Ascending aorta (tissue), 2 donors: ENCODE measurements at regions not wholly inside any gene's neighbourhood (a gene's known extent, or its start where the extent isn't known, plus 50 kb on each side); places are given as distances from the start of the nearest gene placed in this dataset.

Experiments
- DNase-seq, 2 donors: peaks; one replicate each; pipeline ENCODE4 v3.0.0-alpha.2; 2019; ENCODE audit warnings: low spot score in 2 of 2
- H3K27ac ChIP-seq, 2 donors: fragments of 200-600 bp; sonication (generic); one replicate each; pipeline ENCODE4 v1.5.1; 2016 to 2017; ENCODE audit warnings: mild to moderate bottlenecking in 1 of 2
- H3K27me3 ChIP-seq: fragments of 200-600 bp; sonication (generic); one replicate; pipeline ENCODE4 v1.5.1; 2017
- H3K36me3 ChIP-seq, 2 donors: fragments of 200-600 bp; sonication (generic); one replicate each; pipeline ENCODE4 v1.5.1; 2016
- H3K4me1 ChIP-seq, 2 donors: fragments of 200-600 bp; sonication (generic); one replicate each; pipeline ENCODE4 v1.5.1; 2016 to 2017; ENCODE audit warnings: mild to moderate bottlenecking in 1 of 2
- H3K4me3 ChIP-seq, 2 donors: fragments of 200-600 bp; sonication (generic); one replicate each; pipeline ENCODE4 v1.5.1; 2016 to 2017; ENCODE audit warnings: mild to moderate bottlenecking in 1 of 2
- H3K9me3 ChIP-seq, 2 donors: fragments of 200-600 bp; sonication (generic); one replicate each; pipeline ENCODE4 v1.5.1; 2016
- CTCF ChIP-seq, 3 experiments: fragments of 200-600 bp in 2 of 3; fragments of 450-650 bp in 1 of 3; sonication (generic) in 2 of 3; IDR thresholded peaks; one replicate each; pipeline ENCODE4 v1.5.1; 2016 to 2019; ENCODE audit warnings: antibody characterized with exemption in 3 of 3, mild to moderate bottlenecking in 1 of 3, moderate library complexity in 1 of 3
- intact Hi-C: fragments of 100-400 bp; cut with DNase I; formaldehyde crosslinking; loops from one replicate; pipeline ENCODE4 v1.15.1; 2023

GRCh38 chr14:97073622-97074021 lies 276.4 kb downstream of the VRK1 start:
- Histone ChIP-seq H3K9me3 (no peaks in the 10 kb centered on the region), H3K27me3 (no peaks in the 10 kb centered on the region), H3K4me1 (no peaks in the 10 kb centered on the region), H3K36me3 (no peaks in the 10 kb centered on the region), H3K27ac (no peak overlapping the region), H3K4me3 (no peak overlapping the region)
- no peak for TF ChIP-seq CTCF (IDR thresholded peaks at IDR 0.05)
- DNase-seq, result no peak
- intact Hi-C loops, result no loop called here

GRCh38 chr14:97074456-97074855 lies 277.3 kb downstream of the VRK1 start:
- DNase-seq, result no peak
- Histone ChIP-seq H3K27me3 (no peaks in the 10 kb centered on the region), H3K4me1 (no peaks in the 10 kb centered on the region), H3K4me3 (no peak overlapping the region), H3K9me3 (no peaks in the 10 kb centered on the region), H3K36me3 (no peaks in the 10 kb centered on the region), H3K27ac (no peak overlapping the region)
- intact Hi-C loops, result no loop called here
- no peak for TF ChIP-seq CTCF (IDR thresholded peaks at IDR 0.05)

- intact Hi-C loops, result no loop called here
These were observed 277.7 kb downstream of the VRK1 start for GRCh38 chr14:97074856-97075255.

GRCh38 chr14:97077253-97077653 lies 280.1 kb downstream of the VRK1 start:
- Histone ChIP-seq H3K4me1 (no peaks in the 10 kb centered on the region), H3K9me3 (no peaks in the 10 kb centered on the region), H3K27me3 (no peaks in the 10 kb centered on the region), H3K36me3 (no peaks in the 10 kb centered on the region), H3K27ac (no peak overlapping the region), H3K4me3 (no peak overlapping the region)
- DNase-seq, result peak; percentile 23 to 67
- intact Hi-C loops, result no loop called here
- no peak for TF ChIP-seq CTCF (IDR thresholded peaks at IDR 0.05)

More at GRCh38 chr14:97074856-97075255, 277.7 kb downstream of the VRK1 start:
- Histone ChIP-seq H3K27ac (no peak overlapping the region), H3K4me3 (no peak overlapping the region), H3K4me1 (no peaks in the 10 kb centered on the region), H3K9me3 (no peaks in the 10 kb centered on the region), H3K36me3 (no peaks in the 10 kb centered on the region), H3K27me3 (no peaks in the 10 kb centered on the region)
- DNase-seq, result no peak
- no peak for TF ChIP-seq CTCF (IDR thresholded peaks at IDR 0.05)

GRCh38 chr14:97077687-97078086 lies 280.5 kb downstream of the VRK1 start:
- Histone ChIP-seq H3K4me1 (no peaks in the 10 kb centered on the region), H3K9me3 (no peaks in the 10 kb centered on the region), H3K27ac (no peak overlapping the region), H3K36me3 (no peaks in the 10 kb centered on the region), H3K27me3 (no peaks in the 10 kb centered on the region), H3K4me3 (no peak overlapping the region)
- no peak for DNase-seq
- intact Hi-C loops, result no loop called here
- no peak for TF ChIP-seq CTCF (IDR thresholded peaks at IDR 0.05)

- intact Hi-C loops, result no loop called here
- Histone ChIP-seq H3K9me3 (no peaks in the 10 kb centered on the region), H3K27ac (no peak overlapping the region), H3K36me3 (no peaks in the 10 kb centered on the region), H3K4me3 (no peak overlapping the region), H3K27me3 (no peaks in the 10 kb centered on the region), H3K4me1 (no peaks in the 10 kb centered on the region)
- TF ChIP-seq CTCF (IDR thresholded peaks at IDR 0.05), result no peak
- no peak for DNase-seq
These were observed 283.8 kb downstream of the VRK1 start for GRCh38 chr14:97080991-97081390.
